ENCODE measurements at regions not wholly inside any gene's neighbourhood (a gene's known extent, or its start where the extent isn't known, plus 50 kb on each side); places are given as distances from the start of the nearest gene placed in this dataset.

- TF ChIP-seq KDM4A (IDR thresholded peaks at IDR 0.05; ENCODE audit: low read depth, low read length, severe bottlenecking) (no peak), ZNF274 (IDR thresholded peaks at IDR 0.05; ENCODE audit: borderline replicate concordance, extremely low read depth, low read length) (no peak), RNF2 (IDR thresholded peaks at IDR 0.05; ENCODE audit: borderline replicate concordance, low read depth, low read length, missing control alignments, poor library complexity, severe bottlenecking) (no peak), RFX5 (IDR thresholded peaks at IDR 0.05; ENCODE audit: borderline replicate concordance, low read depth, low read length) (no peak), BRCA1 (IDR thresholded peaks at IDR 0.05; ENCODE audit: low read depth, low read length) (no peak)
Measured at GRCh38 chr15:70361106-70361505, 263.4 kb upstream of the TLE3 start (continued).

All from H1 (cell line).